ENCODE measurements at regions not wholly inside any gene's neighbourhood (a gene's known extent, or its start where the extent isn't known, plus 50 kb on each side); places are given as distances from the start of the nearest gene placed in this dataset.

DNA sequence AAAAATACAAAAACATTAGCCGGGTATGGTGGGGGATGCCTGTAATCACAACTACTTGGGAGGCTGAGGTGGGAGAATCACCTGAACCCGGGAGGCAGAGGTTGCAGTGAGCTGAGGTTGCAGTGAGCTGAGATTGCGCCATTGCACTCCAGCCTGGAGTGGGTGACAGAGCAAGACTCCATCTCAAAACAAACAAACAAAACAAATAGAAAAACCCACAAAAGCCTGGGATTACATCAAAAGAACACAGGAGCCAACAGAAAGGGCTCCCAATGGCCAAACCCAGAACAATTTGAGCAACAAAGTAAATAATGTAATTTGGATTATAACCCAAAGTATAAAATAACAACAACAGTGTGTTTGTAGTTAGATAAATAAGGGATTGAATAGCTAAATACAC lies 159.8 kb downstream of the UXS1 start:
- Histone ChIP-seq H3K27me3 (ENCODE audit: insufficient read depth, poor library complexity, severe bottlenecking) (no peaks in the 10 kb centered on the region), H3K27ac (ENCODE audit: poor library complexity, severe bottlenecking) (no peak overlapping the region), H3K4me3 (ENCODE audit: severe bottlenecking) (no peak overlapping the region), H3K4me1 (ENCODE audit: insufficient read depth, poor library complexity, severe bottlenecking) (peaks cover 6% of the 10 kb centered on the region), H3K36me3 (ENCODE audit: low read depth) (no peaks in the 10 kb centered on the region), H3K9me3 (ENCODE audit: severe bottlenecking) (no peaks in the 10 kb centered on the region)
- DNase-seq (ENCODE audit: low spot score) (no peak), ATAC-seq (ENCODE audit: low read depth) (no peak)
- TF ChIP-seq, protein P1, sequence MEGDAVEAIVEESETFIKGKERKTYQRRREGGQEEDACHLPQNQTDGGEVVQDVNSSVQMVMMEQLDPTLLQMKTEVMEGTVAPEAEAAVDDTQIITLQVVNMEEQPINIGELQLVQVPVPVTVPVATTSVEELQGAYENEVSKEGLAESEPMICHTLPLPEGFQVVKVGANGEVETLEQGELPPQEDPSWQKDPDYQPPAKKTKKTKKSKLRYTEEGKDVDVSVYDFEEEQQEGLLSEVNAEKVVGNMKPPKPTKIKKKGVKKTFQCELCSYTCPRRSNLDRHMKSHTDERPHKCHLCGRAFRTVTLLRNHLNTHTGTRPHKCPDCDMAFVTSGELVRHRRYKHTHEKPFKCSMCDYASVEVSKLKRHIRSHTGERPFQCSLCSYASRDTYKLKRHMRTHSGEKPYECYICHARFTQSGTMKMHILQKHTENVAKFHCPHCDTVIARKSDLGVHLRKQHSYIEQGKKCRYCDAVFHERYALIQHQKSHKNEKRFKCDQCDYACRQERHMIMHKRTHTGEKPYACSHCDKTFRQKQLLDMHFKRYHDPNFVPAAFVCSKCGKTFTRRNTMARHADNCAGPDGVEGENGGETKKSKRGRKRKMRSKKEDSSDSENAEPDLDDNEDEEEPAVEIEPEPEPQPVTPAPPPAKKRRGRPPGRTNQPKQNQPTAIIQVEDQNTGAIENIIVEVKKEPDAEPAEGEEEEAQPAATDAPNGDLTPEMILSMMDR (IDR thresholded peaks at IDR 0.05; ENCODE audit: poor library complexity, severe bottlenecking) = no peak

DNA sequence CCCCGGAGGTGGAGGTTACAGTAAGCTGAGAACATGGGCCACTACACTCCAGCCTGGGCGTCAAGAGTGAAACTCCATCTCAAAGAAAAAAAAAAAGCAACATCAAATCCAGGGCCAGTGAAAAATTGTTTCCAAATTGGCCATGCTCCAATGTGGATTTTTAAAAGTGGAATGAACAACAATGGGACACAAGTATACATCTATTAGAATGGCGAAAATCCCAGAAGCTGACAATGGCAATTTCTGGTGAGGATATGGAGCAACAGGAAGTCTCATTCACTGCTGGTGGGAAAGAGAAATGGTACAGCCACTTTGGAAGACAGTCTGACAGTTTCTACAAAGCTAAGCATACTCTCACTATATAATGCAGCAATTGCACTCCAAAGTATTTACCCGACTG lies 161.4 kb downstream of the UXS1 start:
- Histone ChIP-seq H3K27me3 (ENCODE audit: insufficient read depth, poor library complexity, severe bottlenecking) (no peaks in the 10 kb centered on the region), H3K27ac (ENCODE audit: poor library complexity, severe bottlenecking) (no peak overlapping the region), H3K9me3 (ENCODE audit: severe bottlenecking) (no peaks in the 10 kb centered on the region), H3K4me3 (ENCODE audit: severe bottlenecking) (no peak overlapping the region), H3K36me3 (ENCODE audit: low read depth) (no peaks in the 10 kb centered on the region), H3K4me1 (ENCODE audit: insufficient read depth, poor library complexity, severe bottlenecking) (peaks cover 6% of the 10 kb centered on the region)
- ATAC-seq (ENCODE audit: low read depth) (no peak), DNase-seq (ENCODE audit: low spot score) (no peak)
- TF ChIP-seq, protein P1 (IDR thresholded peaks at IDR 0.05; ENCODE audit: poor library complexity, severe bottlenecking) = no peak

DNA sequence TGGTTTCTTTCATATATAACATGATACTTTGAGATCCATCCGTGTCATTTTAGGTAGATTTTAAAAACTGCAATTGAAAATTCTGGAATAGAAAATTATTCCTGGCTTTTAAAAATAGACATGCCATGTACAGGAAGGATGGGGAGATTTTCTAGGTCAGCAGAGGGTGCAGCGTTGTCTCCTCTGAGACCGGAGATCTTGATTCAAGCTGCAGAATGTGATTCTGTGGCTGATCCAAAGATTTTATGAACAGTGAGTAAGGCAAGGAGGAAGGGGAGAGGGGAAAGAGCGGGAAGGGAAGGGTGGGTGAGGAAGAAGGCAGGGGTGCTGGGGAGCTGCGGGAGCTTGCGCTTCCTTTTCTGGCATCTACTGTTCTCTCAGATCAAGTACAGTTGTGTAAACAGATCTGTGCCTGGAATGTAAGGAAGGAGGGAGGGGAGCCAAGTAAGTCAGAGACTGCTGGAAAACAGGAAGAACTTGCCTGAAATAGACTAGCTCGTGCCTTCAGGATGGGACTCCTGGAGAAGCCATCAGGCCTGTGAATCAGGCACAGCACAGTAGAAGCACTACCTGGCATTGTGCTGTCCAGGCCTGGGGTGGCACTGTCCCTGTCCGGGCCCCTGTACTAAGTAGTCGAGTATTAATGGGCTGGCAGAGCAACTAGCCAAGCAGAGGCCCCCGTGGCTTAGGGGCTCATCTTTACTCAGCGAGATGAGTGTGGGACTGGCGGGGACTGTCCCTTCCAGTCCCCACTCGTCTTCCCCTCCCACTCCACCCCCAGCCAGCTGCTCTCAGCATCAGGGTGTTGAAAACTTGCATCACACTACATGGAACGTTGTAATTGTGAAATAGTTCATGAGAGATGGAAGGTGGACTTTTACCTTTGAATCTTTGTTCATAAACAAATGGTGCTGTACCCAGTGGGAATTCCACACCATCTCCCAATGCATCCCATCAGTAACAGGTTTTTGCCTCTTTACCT lies 163.5 kb downstream of the UXS1 start:
- Histone ChIP-seq H3K27ac (ENCODE audit: poor library complexity, severe bottlenecking) (no peak overlapping the region), H3K9me3 (ENCODE audit: severe bottlenecking) (no peaks in the 10 kb centered on the region), H3K4me3 (ENCODE audit: severe bottlenecking) (no peak overlapping the region), H3K36me3 (ENCODE audit: low read depth) (no peaks in the 10 kb centered on the region), H3K27me3 (ENCODE audit: insufficient read depth, poor library complexity, severe bottlenecking) (no peaks in the 10 kb centered on the region), H3K4me1 (ENCODE audit: insufficient read depth, poor library complexity, severe bottlenecking) (peaks cover 6% of the 10 kb centered on the region)
- ATAC-seq (ENCODE audit: low read depth) (peak; percentile 78), DNase-seq (ENCODE audit: low spot score) (no peak)
- TF ChIP-seq, protein P1 (IDR thresholded peaks at IDR 0.05; ENCODE audit: poor library complexity, severe bottlenecking) = no peak

DNA sequence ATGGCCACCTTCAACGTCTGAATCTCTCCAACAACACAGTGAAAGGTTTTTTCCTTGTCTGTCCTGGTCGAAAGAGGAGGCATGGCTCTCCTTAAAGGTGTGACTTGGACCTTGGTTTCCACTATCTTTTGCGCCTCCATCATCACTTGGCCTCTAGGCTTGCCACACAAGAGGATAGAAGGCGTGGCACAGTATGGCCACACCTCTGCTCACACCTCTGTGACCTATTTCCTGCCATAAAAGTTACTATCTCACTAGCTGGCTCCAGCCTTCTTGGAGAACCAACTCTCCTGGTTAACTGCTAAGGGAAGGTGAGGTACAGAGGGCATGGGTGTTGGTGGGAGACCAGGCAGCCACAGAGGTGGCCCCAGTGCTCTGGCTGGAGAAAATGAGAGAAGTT lies 165.9 kb downstream of the UXS1 start:
- Histone ChIP-seq H3K27ac (ENCODE audit: poor library complexity, severe bottlenecking) (no peak overlapping the region), H3K27me3 (ENCODE audit: insufficient read depth, poor library complexity, severe bottlenecking) (no peaks in the 10 kb centered on the region), H3K4me3 (ENCODE audit: severe bottlenecking) (no peak overlapping the region), H3K36me3 (ENCODE audit: low read depth) (no peaks in the 10 kb centered on the region), H3K4me1 (ENCODE audit: insufficient read depth, poor library complexity, severe bottlenecking) (peaks cover 6% of the 10 kb centered on the region), H3K9me3 (ENCODE audit: severe bottlenecking) (no peaks in the 10 kb centered on the region)
- TF ChIP-seq, protein P1 (IDR thresholded peaks at IDR 0.05; ENCODE audit: poor library complexity, severe bottlenecking) = no peak
- DNase-seq (ENCODE audit: low spot score) (no peak), ATAC-seq (ENCODE audit: low read depth) (no peak)

Data from RWPE2 (cell line).